Kidney epithelial cell (primary cell): ENCODE measurements at regions not wholly inside any gene's neighbourhood (a gene's known extent, or its start where the extent isn't known, plus 50 kb on each side); places are given as distances from the start of the nearest gene placed in this dataset.

ENCODE experiments used
- DNase-seq: peaks from one replicate; pipeline ENCODE4 v3.0.0-alpha.2; 2010; ENCODE audit warnings: low read depth
- H3K27me3 ChIP-seq: 2 replicates; pipeline ENCODE4 v1.6.0; 2011; ENCODE audit warnings: low read length; ENCODE audit not compliant: control insufficient read depth, insufficient read depth
- H3K36me3 ChIP-seq: 2 replicates; pipeline ENCODE4 v1.5.1; 2011; ENCODE audit warnings: low read length; ENCODE audit not compliant: control insufficient read depth, insufficient read depth
- H3K4me3 ChIP-seq: 2 replicates; pipeline ENCODE4 v1.5.1; 2011; ENCODE audit warnings: low read depth, mild to moderate bottlenecking, control low read depth, low read length
- TF ChIP-seq, protein P1 (sequence below): IDR thresholded peaks from 2 replicates; pipeline ENCODE4 v1.5.1; 2011; ENCODE audit warnings: mild to moderate bottlenecking, moderate library complexity, low read length, control low read depth, inconsistent platforms; ENCODE audit not compliant: insufficient read depth, poor library complexity, severe bottlenecking

DNA sequence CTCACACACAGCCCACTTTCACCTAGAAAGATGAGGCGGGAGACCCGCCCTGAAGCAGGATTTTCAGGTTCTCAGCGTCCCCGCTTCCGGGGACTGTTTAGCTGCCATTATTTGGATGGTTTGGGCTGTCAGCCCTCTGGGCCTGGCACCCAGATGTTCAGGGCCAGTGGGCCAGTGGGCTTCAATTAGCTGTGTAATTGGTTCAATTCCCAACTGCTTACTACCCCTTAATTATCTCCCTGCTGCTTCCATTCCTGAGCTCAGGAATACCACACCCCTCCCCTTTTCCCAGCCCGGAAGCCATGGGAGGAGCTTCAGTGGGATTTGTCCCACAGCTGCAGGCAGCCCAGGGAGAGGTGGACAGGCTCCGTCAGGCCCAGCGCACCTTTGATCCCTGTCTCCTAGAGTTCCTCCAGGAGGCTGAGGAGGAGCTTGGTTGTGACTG lies 114.1 kb upstream of the MYCN start:
- TF ChIP-seq, protein P1, sequence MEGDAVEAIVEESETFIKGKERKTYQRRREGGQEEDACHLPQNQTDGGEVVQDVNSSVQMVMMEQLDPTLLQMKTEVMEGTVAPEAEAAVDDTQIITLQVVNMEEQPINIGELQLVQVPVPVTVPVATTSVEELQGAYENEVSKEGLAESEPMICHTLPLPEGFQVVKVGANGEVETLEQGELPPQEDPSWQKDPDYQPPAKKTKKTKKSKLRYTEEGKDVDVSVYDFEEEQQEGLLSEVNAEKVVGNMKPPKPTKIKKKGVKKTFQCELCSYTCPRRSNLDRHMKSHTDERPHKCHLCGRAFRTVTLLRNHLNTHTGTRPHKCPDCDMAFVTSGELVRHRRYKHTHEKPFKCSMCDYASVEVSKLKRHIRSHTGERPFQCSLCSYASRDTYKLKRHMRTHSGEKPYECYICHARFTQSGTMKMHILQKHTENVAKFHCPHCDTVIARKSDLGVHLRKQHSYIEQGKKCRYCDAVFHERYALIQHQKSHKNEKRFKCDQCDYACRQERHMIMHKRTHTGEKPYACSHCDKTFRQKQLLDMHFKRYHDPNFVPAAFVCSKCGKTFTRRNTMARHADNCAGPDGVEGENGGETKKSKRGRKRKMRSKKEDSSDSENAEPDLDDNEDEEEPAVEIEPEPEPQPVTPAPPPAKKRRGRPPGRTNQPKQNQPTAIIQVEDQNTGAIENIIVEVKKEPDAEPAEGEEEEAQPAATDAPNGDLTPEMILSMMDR = no peak
- DNase-seq = no peak
- Histone ChIP-seq H3K36me3 (no peaks in the 10 kb centered on the region), H3K27me3 (no peaks in the 10 kb centered on the region), H3K4me3 (no peak overlapping the region)

GRCh38 chr2:15827001-15827400 lies 113.3 kb upstream of the MYCN start:
- TF ChIP-seq, protein P1 = no peak
- H3K36me3 ChIP-seq = no peaks in the 10 kb centered on the region

GRCh38 chr2:15828576-15828975 lies 111.8 kb upstream of the MYCN start:
- TF ChIP-seq, protein P1 = no peak
- no peak for DNase-seq
- H3K36me3 ChIP-seq = no peaks in the 10 kb centered on the region
- H3K4me3 ChIP-seq = no peak overlapping the region
- H3K27me3 ChIP-seq = no peaks in the 10 kb centered on the region

More at GRCh38 chr2:15827001-15827400, 113.3 kb upstream of the MYCN start:
- no peaks in the 10 kb centered on the region for H3K27me3 ChIP-seq
- no peak for DNase-seq
- H3K4me3 ChIP-seq = no peak overlapping the region

DNA sequence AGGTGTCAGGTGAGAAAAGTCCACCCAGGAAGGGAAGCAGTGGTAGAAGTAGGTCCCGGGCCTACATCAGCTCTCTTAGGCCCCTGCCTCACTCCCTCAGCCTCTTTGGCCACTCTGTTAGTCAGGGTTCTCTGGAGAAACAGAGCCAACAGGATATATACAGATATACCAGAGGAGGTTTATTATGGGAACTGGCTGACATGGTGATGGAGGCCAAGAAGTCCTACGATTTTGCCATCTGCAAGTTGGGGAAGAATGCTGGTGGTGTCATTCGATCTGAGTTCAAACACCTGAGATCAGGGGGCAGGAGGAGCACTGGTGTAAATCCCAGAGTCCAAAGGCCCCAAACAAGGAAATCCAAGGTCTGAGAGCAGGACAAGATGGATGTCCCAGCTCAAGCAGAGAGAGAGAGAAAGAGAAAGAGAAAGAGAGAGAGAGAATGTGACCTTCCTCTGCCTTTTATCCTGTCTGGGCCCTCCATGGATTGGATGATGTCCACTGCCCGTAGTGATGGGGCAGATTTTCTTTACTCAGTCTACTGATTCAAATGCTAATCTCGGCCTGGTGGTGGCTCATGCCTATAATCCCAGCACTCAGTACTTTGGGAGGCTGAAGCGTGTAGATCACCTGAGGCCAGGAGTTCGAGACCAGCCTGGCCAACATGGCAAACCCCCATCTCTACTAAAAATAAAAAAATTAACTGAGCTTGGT lies 111.1 kb upstream of the MYCN start:
- TF ChIP-seq, protein P1 = no peak
- Histone ChIP-seq H3K27me3 (no peaks in the 10 kb centered on the region), H3K4me3 (no peak overlapping the region), H3K36me3 (no peaks in the 10 kb centered on the region)
- no peak for DNase-seq

DNA sequence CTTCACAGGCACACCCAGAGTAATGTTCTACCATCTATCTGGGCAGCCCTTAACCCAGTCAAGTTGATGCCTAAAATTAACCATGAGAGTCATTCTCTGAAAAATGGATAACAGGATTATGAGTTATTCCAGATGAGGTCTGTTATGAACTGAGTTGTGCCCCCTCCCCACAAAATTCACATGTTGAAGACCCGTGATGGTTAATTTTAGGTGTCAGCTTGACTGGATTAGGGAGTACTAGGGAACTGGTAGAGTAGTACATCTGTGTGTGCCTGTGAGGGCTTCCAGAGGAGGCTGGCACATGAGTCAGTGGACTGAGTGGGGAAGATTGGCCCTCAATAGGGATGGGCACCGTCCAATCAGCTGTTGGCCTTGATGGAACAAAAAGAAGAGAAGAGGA lies 110.4 kb upstream of the MYCN start:
- DNase-seq = no peak
- TF ChIP-seq, protein P1 = no peak
- no peaks in the 10 kb centered on the region for H3K27me3 ChIP-seq
- H3K4me3 ChIP-seq = no peak overlapping the region
- no peaks in the 10 kb centered on the region for H3K36me3 ChIP-seq

DNA sequence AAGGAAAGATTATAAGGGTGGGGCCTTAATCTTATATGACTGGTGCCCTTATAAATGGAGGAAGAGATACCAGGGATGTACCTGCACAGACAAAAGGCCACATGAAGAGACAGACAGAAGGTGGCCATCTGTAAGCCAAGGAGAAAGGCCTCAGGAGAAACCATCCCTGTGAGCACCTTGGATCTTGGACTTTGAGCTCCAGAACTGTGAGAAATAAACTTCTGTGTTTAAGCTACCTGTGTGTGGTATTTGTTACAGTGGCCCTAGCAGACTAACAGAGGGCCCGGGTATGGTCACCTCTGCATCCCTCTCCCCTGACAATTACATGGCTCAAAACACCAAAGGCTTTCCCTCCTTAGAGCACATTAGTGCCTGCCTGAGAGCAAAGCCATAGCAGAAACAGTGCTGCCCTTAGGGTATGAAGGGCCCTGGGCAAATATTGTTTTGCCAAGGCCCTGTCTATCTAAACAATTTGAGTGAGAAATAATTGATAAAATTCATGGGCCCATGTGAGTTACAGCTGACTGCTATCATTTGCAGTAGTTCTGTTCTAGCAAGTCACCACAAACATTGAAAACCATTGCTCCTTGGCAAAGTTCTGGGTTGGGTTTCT lies 109.3 kb upstream of the MYCN start:
- DNase-seq = no peak
- TF ChIP-seq, protein P1 = no peak
- Histone ChIP-seq H3K36me3 (no peaks in the 10 kb centered on the region), H3K27me3 (no peaks in the 10 kb centered on the region), H3K4me3 (no peak overlapping the region)
